Activated CD4-positive, alpha-beta T cell treated with anti-CD3 and anti-CD28 coated beads, Interleukin-2, amount 10 ng/mL, durations not matched to agents 24 days and 14 days (primary cell): ENCODE measurements at regions not wholly inside any gene's neighbourhood (a gene's known extent, or its start where the extent isn't known, plus 50 kb on each side); places are given as distances from the start of the nearest gene placed in this dataset.

Experiments used
- DNase-seq: peaks from one replicate; pipeline ENCODE4 v3.0.0; 2022
- H3K27ac Mint-ChIP-seq: one replicate; pipeline ENCODE4 v1.8.0; 2022; ENCODE audit warnings: mild to moderate bottlenecking, mixed read lengths
- H3K27me3 Mint-ChIP-seq: one replicate; pipeline ENCODE4 v1.8.0; 2022; ENCODE audit warnings: mixed read lengths
- H3K36me3 Mint-ChIP-seq: one replicate; pipeline ENCODE4 v1.8.0; 2022; ENCODE audit warnings: low read depth, mild to moderate bottlenecking, mixed read lengths
- H3K4me1 Mint-ChIP-seq: one replicate; pipeline ENCODE4 v1.8.0; 2021; ENCODE audit warnings: mixed read lengths
- H3K4me3 Mint-ChIP-seq: one replicate; pipeline ENCODE4 v1.8.0; 2022; ENCODE audit warnings: mild to moderate bottlenecking, moderate library complexity, mixed read lengths
- H3K9me3 Mint-ChIP-seq: one replicate; pipeline ENCODE4 v1.8.0; 2021; ENCODE audit warnings: mixed read lengths
- intact Hi-C: fragments of 100-400 bp; cut with micrococcal nuclease; formaldehyde crosslinking; loops from one replicate; pipeline ENCODE4 v1.15.1; 2023

DNA sequence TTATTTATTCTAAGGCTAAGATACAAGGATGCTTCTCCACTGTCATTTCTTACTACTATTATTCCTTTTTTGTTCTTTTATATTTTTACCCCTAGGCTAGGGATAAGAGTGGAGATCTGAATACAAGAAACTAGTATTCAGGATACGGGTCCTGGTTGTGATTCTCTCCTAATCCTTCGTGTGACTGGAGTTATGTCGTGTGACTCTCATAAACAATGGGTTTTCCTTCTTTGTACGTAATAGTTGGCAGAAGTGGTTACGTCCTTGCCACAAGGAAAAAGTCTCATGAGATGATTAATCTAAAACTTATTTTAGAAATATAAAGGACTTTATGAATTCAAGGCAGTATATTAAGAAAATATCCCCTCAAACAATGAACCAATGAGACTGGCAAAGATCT, 497.2 kb upstream of the FAM241A start:
- no peaks in the 10 kb centered on the region for H3K4me1 Mint-ChIP-seq
- H3K36me3 Mint-ChIP-seq: no peaks in the 10 kb centered on the region
- H3K9me3 Mint-ChIP-seq: no peaks in the 10 kb centered on the region
- intact Hi-C loops: no loop called here
- no peaks in the 10 kb centered on the region for H3K27me3 Mint-ChIP-seq
- no peak overlapping the region for H3K4me3 Mint-ChIP-seq
- no peak for DNase-seq
- H3K27ac Mint-ChIP-seq: no peak overlapping the region

GRCh38 chr4:111649308-111649707, 495.9 kb upstream of the FAM241A start:
- H3K27me3 Mint-ChIP-seq: no peaks in the 10 kb centered on the region
- intact Hi-C loops: no loop called here

GRCh38 chr4:111650146-111650545, 495.1 kb upstream of the FAM241A start:
- no peak overlapping the region for H3K4me3 Mint-ChIP-seq
- intact Hi-C loops: no loop called here
- DNase-seq: no peak
- no peaks in the 10 kb centered on the region for H3K36me3 Mint-ChIP-seq
- H3K9me3 Mint-ChIP-seq: no peaks in the 10 kb centered on the region
- no peaks in the 10 kb centered on the region for H3K4me1 Mint-ChIP-seq
- H3K27ac Mint-ChIP-seq: no peak overlapping the region
- no peaks in the 10 kb centered on the region for H3K27me3 Mint-ChIP-seq

More at GRCh38 chr4:111649308-111649707, 495.9 kb upstream of the FAM241A start:
- no peaks in the 10 kb centered on the region for H3K9me3 Mint-ChIP-seq
- H3K4me1 Mint-ChIP-seq: no peaks in the 10 kb centered on the region
- H3K36me3 Mint-ChIP-seq: no peaks in the 10 kb centered on the region
- no peak overlapping the region for H3K4me3 Mint-ChIP-seq
- no peak for DNase-seq
- H3K27ac Mint-ChIP-seq: no peak overlapping the region

GRCh38 chr4:111650674-111651086, 494.6 kb upstream of the FAM241A start:
- no peak overlapping the region for H3K27ac Mint-ChIP-seq
- H3K9me3 Mint-ChIP-seq: no peaks in the 10 kb centered on the region
- no peaks in the 10 kb centered on the region for H3K4me1 Mint-ChIP-seq
- H3K4me3 Mint-ChIP-seq: no peak overlapping the region
- no peaks in the 10 kb centered on the region for H3K27me3 Mint-ChIP-seq
- no peak for DNase-seq
- intact Hi-C loops: no loop called here
- H3K36me3 Mint-ChIP-seq: no peaks in the 10 kb centered on the region

DNA sequence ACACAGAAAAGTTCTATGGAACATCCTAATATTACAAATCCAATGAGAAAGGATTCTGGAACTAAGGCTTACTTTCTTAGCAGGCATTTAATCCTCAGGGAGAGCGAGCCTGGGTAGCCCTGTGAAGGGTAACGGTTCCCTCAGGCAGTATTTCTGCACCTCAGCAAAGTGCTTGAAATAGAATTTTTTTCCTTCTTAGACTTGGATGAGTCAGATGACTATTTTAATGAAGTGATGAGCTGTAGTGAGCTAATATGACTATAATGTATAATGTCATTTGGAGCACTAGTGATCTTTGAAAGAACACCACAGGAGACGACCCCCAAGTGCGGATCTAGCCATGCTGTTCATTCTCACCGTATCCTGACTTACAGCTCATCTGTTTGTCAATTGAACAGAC, 493.0 kb upstream of the FAM241A start:
- Mint-ChIP-seq H3K36me3 (no peaks in the 10 kb centered on the region), H3K4me3 (no peak overlapping the region), H3K4me1 (no peaks in the 10 kb centered on the region), H3K9me3 (no peaks in the 10 kb centered on the region), H3K27ac (no peak overlapping the region), H3K27me3 (no peaks in the 10 kb centered on the region)
- intact Hi-C loops: no loop called here
- no peak for DNase-seq

- no peaks in the 10 kb centered on the region for H3K4me1 Mint-ChIP-seq
- H3K27me3 Mint-ChIP-seq: no peaks in the 10 kb centered on the region
- H3K9me3 Mint-ChIP-seq: no peaks in the 10 kb centered on the region
- intact Hi-C loops: no loop called here
- no peak overlapping the region for H3K27ac Mint-ChIP-seq
- H3K36me3 Mint-ChIP-seq: no peaks in the 10 kb centered on the region
- DNase-seq: no peak
- H3K4me3 Mint-ChIP-seq: no peak overlapping the region
Observed at GRCh38 chr4:111652986-111653385, 492.3 kb upstream of the FAM241A start.

DNA sequence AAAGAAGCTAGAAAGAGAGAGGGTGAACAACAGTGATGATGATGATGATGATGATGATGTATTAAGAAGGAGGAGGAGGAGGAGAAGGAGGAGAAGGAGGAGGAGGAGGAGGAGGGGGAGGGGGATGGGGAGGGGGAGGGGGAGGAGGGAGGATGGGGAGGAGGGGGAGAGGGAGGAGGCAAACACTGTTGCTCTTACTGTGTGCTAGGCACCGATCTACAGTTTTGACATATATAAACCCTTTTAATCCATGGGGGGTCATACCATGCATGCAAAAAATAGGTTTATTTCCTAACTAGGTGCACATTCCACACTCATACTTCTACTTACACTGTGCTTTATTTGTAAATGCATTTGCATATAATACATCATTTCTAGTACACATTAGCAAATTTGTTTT, 482.8 kb upstream of the FAM241A start:
- no peaks in the 10 kb centered on the region for H3K4me1 Mint-ChIP-seq
- H3K27me3 Mint-ChIP-seq: no peaks in the 10 kb centered on the region
- no peaks in the 10 kb centered on the region for H3K36me3 Mint-ChIP-seq
- intact Hi-C loops: no loop called here
- H3K4me3 Mint-ChIP-seq: no peak overlapping the region
- H3K27ac Mint-ChIP-seq: no peak overlapping the region
- DNase-seq: no peak
- H3K9me3 Mint-ChIP-seq: no peaks in the 10 kb centered on the region

DNA sequence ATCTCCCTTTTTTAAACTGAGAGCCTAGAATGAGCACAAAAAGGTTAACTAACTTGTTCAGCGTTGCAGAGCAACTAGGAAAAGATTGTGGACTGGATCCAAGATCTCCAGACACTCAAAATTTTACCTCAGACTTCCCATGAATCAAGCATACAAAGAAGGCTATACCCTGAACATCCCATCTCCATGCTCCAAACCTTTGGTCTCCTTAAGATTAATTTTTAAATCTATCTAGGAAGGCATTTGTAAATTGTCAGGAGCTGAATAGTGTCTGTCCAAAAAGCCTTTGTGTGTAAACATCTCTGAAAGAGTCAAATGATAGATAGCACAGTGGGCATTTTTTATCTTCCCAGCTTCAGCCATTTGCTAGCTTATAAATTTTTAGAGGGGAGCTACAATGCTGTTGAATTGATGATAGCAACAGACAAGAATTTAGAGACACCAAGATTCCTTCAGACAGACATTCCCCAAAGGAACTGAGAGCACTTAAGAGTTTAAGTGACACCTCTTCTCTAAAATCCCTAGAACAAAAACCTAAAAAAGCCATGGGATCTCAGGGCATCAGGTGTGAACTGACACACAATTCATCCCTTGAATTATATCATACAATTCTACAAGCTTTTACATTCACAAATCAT, 480.8 kb upstream of the FAM241A start:
- no peak for DNase-seq
- no peak overlapping the region for H3K4me3 Mint-ChIP-seq
- intact Hi-C loops: no loop called here
- H3K36me3 Mint-ChIP-seq: no peaks in the 10 kb centered on the region
- H3K27me3 Mint-ChIP-seq: no peaks in the 10 kb centered on the region
- H3K9me3 Mint-ChIP-seq: no peaks in the 10 kb centered on the region
- H3K4me1 Mint-ChIP-seq: no peaks in the 10 kb centered on the region
- H3K27ac Mint-ChIP-seq: no peak overlapping the region

DNA sequence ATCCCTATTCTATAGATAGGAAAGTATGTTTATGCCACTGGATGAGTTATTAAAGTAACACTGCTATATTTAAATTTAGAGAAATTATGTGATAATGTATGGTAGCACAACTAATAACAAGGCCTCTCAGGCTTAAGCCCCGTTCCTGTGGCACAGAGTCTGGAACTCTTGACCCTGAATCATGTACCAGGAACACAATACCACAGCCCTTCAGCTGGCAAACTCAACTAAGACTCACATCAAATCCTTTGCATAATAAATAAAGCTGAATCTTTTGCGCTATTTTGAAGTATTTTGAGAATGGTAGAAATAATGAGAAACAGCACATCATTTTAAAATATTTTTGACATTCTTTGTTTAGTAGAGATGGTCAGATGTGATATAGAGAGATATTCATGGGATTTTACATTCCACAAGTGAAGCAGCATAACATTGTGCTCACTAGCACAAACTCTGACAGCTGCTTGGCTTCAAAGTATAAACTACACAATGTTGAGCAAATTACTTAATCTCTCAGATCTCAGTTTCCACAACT, 478.4 kb upstream of the FAM241A start:
- DNase-seq: no peak
- Mint-ChIP-seq H3K27me3 (no peaks in the 10 kb centered on the region), H3K36me3 (no peaks in the 10 kb centered on the region), H3K9me3 (no peaks in the 10 kb centered on the region), H3K4me3 (no peak overlapping the region), H3K4me1 (no peaks in the 10 kb centered on the region), H3K27ac (no peak overlapping the region)
- intact Hi-C loops: no loop called here

- DNase-seq: no peak
- H3K27me3 Mint-ChIP-seq: no peaks in the 10 kb centered on the region
- H3K9me3 Mint-ChIP-seq: no peaks in the 10 kb centered on the region
- no peaks in the 10 kb centered on the region for H3K36me3 Mint-ChIP-seq
- no peak overlapping the region for H3K4me3 Mint-ChIP-seq
- no peak overlapping the region for H3K27ac Mint-ChIP-seq
- H3K4me1 Mint-ChIP-seq: no peaks in the 10 kb centered on the region
- intact Hi-C loops: no loop called here
Observed at GRCh38 chr4:111671756-111672155, 473.5 kb upstream of the FAM241A start.

GRCh38 chr4:111675746-111676145, 469.5 kb upstream of the FAM241A start:
- DNase-seq: no peak
- Mint-ChIP-seq H3K36me3 (no peaks in the 10 kb centered on the region), H3K4me3 (no peak overlapping the region), H3K27ac (no peak overlapping the region), H3K9me3 (no peaks in the 10 kb centered on the region), H3K27me3 (no peaks in the 10 kb centered on the region), H3K4me1 (no peaks in the 10 kb centered on the region)
- intact Hi-C loops: no loop called here

- H3K27ac Mint-ChIP-seq: no peak overlapping the region
- H3K9me3 Mint-ChIP-seq: no peaks in the 10 kb centered on the region
- intact Hi-C loops: no loop called here
- DNase-seq: no peak
- no peaks in the 10 kb centered on the region for H3K27me3 Mint-ChIP-seq
- no peaks in the 10 kb centered on the region for H3K36me3 Mint-ChIP-seq
- H3K4me3 Mint-ChIP-seq: no peak overlapping the region
- H3K4me1 Mint-ChIP-seq: no peaks in the 10 kb centered on the region
Observed at GRCh38 chr4:111676533-111676932, 468.7 kb upstream of the FAM241A start.

DNA sequence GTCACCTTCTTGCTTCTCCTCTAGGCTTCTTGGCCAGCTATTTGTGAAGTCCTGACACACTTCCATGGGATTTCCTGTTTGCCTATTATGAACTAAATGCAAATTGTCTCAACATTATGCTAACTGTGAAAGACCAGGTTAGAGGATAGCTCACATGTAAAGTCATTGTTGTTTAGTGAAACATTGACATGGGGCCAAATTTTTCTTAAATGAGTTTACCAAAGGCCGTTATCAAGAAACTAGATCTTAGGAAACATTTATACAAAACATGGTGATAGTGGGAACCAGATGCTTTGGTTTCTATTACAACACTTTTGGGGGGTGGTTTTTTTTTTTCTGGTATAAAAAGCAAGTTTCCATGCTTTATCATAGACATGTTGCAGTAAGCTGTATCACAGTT, 466.8 kb upstream of the FAM241A start:
- H3K27ac Mint-ChIP-seq: no peak overlapping the region
- no peaks in the 10 kb centered on the region for H3K4me1 Mint-ChIP-seq
- no peak for DNase-seq
- no peaks in the 10 kb centered on the region for H3K9me3 Mint-ChIP-seq
- no peaks in the 10 kb centered on the region for H3K36me3 Mint-ChIP-seq
- H3K4me3 Mint-ChIP-seq: no peak overlapping the region
- intact Hi-C loops: no loop called here
- H3K27me3 Mint-ChIP-seq: no peaks in the 10 kb centered on the region

GRCh38 chr4:111678908-111679307, 466.3 kb upstream of the FAM241A start:
- H3K4me1 Mint-ChIP-seq: no peaks in the 10 kb centered on the region
- intact Hi-C loops: no loop called here
- no peaks in the 10 kb centered on the region for H3K27me3 Mint-ChIP-seq
- no peak overlapping the region for H3K4me3 Mint-ChIP-seq
- no peaks in the 10 kb centered on the region for H3K9me3 Mint-ChIP-seq
- H3K36me3 Mint-ChIP-seq: no peaks in the 10 kb centered on the region
- no peak for DNase-seq
- no peak overlapping the region for H3K27ac Mint-ChIP-seq

GRCh38 chr4:111681270-111681669, 464.0 kb upstream of the FAM241A start:
- Mint-ChIP-seq H3K27me3 (no peaks in the 10 kb centered on the region), H3K4me1 (no peaks in the 10 kb centered on the region), H3K27ac (no peak overlapping the region), H3K4me3 (no peak overlapping the region), H3K36me3 (no peaks in the 10 kb centered on the region), H3K9me3 (no peaks in the 10 kb centered on the region)
- intact Hi-C loops: no loop called here
- no peak for DNase-seq
